ENCODE measurements at regions not wholly inside any gene's neighbourhood (a gene's known extent, or its start where the extent isn't known, plus 50 kb on each side); places are given as distances from the start of the nearest gene placed in this dataset.

DNA sequence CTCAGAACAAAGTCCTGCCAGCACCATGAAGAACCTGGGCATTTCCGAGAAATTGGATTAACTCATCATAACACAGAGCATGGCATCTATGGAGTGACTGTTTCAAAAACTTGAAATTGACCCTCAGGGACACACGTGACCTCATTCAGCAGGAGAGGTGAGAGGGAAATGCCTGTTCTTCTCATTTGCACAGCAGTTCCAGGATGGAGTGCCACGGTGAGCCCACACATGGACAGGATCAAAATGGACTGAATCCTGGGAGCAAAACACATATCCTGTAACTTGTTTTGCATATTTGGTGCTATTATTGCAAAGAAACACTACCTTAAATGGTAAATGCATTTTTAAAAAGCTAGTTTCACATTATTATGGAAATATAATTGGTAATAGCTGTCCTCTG lies 256.1 kb upstream of the IRX2 start (continued):
- no peak for TF ChIP-seq JUNB (IDR thresholded peaks at IDR 0.05)

DNA sequence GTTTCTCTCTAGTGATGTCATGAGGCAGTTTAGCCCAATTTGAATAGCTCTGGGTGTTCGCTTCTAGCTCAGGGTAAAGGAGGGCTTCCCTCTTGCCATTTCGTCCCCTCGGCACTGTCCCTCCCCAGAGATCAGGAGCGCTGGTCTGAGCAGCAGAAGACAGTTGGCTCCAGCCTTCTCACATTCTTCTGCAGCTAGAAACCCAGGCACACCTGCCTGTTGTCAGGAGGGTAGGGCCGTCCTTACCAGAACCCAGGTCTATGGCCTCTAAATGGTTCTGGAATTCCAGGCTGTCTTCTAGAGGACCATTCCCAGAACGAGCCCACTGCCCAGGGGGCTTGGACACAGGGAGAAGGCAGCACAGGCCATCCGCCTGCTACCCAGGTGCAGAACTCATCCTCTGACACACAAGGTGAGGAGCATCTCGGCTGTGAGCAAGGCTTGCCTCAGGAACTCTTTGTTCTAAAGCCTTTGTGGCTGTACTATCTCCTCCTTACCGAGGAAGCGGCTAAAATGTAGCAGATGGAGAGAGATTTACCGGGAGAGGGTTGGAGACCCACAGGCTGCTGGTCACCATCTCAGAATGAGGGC lies 255.6 kb upstream of the IRX2 start:
- Histone ChIP-seq H3K36me3 (ENCODE audit: control insufficient read depth in 2 of 2, insufficient read depth in 2 of 2, low read length in 1 of 2) (no peaks in the 10 kb centered on the region), H3K9me3 (replicated peaks; ENCODE audit: control insufficient read depth, insufficient read depth, low read length) (no peaks in the 10 kb centered on the region; the same call in 2 of the 3 replicates), H3K9ac (ENCODE audit: control insufficient read depth, insufficient read depth, low read length) (no peak overlapping the region), H3K27me3 (replicated peaks in 1 of 2; ENCODE audit: control insufficient read depth in 2 of 2, insufficient read depth in 2 of 2, low read length in 1 of 2) (no peaks in the 10 kb centered on the region), H3K27ac (ENCODE audit: control insufficient read depth, insufficient read depth) (no peak overlapping the region), H2AFZ (ENCODE audit: control insufficient read depth, low read depth, low read length) (no peak overlapping the region), H3K79me2 (ENCODE audit: control insufficient read depth, insufficient read depth, low read length) (no peaks in the 10 kb centered on the region), H3K4me3 (no peak overlapping the region), H3K4me1 (ENCODE audit: control insufficient read depth, insufficient read depth, low read length) (no peaks in the 10 kb centered on the region), H4K20me1 (ENCODE audit: control insufficient read depth, insufficient read depth) (no peaks in the 10 kb centered on the region), H3K4me2 (ENCODE audit: control insufficient read depth, insufficient read depth) (no peak overlapping the region)
- 12% methylated on average over 11 of the region's 11 CpGs for WGBS (ENCODE audit: insufficient coverage, insufficient replicate concordance, low lambda C conversion rate, missing lambda C conversion rate)
- ChIA-PET CTCF (no interaction called here), RAD21 (ENCODE audit: unreplicated experiment) (no interaction called here), SMC1A (ENCODE audit: uncharacterized antibody, unreplicated experiment) (no interaction called here), POLR2A (no interaction called here)
- FAIRE-seq (no peak), ATAC-seq (no peak), DNase-seq (ENCODE audit: low read depth, low spot score) (no peak)
- no TSS peak for BruUV-seq (replicated peaks)
- TF ChIP-seq MXI1 (IDR thresholded peaks at IDR 0.05; ENCODE audit: low read depth, low read length) = no peak
- in situ Hi-C loops (cut with MboI) = no loop called here
- intact Hi-C loops (cut with micrococcal nuclease; ENCODE audit: unreplicated experiment) = no loop called here

DNA sequence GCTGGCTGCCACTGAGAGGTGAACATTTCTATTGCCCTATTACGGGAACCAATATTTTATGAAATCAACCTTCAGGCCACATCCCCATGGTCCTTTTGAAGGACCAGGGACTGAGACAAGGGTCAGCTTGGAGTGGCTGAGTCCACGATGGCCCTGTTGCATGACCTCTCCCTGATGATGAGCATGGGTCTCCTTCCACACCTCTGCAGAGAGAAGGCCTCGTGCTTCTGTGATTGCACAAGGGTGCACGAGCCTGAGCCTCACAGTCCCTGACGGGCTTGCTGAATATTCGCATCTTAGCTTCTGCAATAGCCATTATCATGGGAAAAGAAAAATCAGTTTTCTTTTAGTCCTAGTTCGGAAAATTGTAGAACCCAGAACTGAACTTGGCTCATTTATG lies 255.0 kb upstream of the IRX2 start:
- no peaks in the 10 kb centered on the region for H3K4me1 ChIP-seq (ENCODE audit: control insufficient read depth, insufficient read depth, low read length)
- ChIA-PET POLR2A (no interaction called here), RAD21 (ENCODE audit: unreplicated experiment) (no interaction called here), CTCF (no interaction called here), SMC1A (ENCODE audit: uncharacterized antibody, unreplicated experiment) (no interaction called here)
- in situ Hi-C loops (cut with MboI) = no loop called here
- H2AFZ ChIP-seq (ENCODE audit: control insufficient read depth, low read depth, low read length) = no peak overlapping the region
- no peak overlapping the region for H3K27ac ChIP-seq (ENCODE audit: control insufficient read depth, insufficient read depth)
- no peak overlapping the region for H3K4me2 ChIP-seq (ENCODE audit: control insufficient read depth, insufficient read depth)
- H4K20me1 ChIP-seq (ENCODE audit: control insufficient read depth, insufficient read depth) = no peaks in the 10 kb centered on the region
- no peaks in the 10 kb centered on the region for H3K27me3 ChIP-seq (replicated peaks in 1 of 2; ENCODE audit: control insufficient read depth in 2 of 2, insufficient read depth in 2 of 2, low read length in 1 of 2)
- BruUV-seq (replicated peaks) = no TSS peak
- H3K9ac ChIP-seq (ENCODE audit: control insufficient read depth, insufficient read depth, low read length) = no peak overlapping the region
- H3K36me3 ChIP-seq (ENCODE audit: control insufficient read depth in 2 of 2, insufficient read depth in 2 of 2, low read length in 1 of 2) = no peaks in the 10 kb centered on the region
- H3K9me3 ChIP-seq (replicated peaks; ENCODE audit: control insufficient read depth, insufficient read depth, low read length) = no peaks in the 10 kb centered on the region; the same call in 2 of the 3 replicates
- no peak for ATAC-seq
- TF ChIP-seq PAX5 (IDR thresholded peaks at IDR 0.05; ENCODE audit: borderline replicate concordance, low read depth, low read length) (no peak), NFXL1 (IDR thresholded peaks at IDR 0.05; ENCODE audit: borderline replicate concordance) (no peak), MTA2 (IDR thresholded peaks at IDR 0.05; ENCODE audit: low read depth) (no peak)
- TF ChIP-seq, protein P1, sequence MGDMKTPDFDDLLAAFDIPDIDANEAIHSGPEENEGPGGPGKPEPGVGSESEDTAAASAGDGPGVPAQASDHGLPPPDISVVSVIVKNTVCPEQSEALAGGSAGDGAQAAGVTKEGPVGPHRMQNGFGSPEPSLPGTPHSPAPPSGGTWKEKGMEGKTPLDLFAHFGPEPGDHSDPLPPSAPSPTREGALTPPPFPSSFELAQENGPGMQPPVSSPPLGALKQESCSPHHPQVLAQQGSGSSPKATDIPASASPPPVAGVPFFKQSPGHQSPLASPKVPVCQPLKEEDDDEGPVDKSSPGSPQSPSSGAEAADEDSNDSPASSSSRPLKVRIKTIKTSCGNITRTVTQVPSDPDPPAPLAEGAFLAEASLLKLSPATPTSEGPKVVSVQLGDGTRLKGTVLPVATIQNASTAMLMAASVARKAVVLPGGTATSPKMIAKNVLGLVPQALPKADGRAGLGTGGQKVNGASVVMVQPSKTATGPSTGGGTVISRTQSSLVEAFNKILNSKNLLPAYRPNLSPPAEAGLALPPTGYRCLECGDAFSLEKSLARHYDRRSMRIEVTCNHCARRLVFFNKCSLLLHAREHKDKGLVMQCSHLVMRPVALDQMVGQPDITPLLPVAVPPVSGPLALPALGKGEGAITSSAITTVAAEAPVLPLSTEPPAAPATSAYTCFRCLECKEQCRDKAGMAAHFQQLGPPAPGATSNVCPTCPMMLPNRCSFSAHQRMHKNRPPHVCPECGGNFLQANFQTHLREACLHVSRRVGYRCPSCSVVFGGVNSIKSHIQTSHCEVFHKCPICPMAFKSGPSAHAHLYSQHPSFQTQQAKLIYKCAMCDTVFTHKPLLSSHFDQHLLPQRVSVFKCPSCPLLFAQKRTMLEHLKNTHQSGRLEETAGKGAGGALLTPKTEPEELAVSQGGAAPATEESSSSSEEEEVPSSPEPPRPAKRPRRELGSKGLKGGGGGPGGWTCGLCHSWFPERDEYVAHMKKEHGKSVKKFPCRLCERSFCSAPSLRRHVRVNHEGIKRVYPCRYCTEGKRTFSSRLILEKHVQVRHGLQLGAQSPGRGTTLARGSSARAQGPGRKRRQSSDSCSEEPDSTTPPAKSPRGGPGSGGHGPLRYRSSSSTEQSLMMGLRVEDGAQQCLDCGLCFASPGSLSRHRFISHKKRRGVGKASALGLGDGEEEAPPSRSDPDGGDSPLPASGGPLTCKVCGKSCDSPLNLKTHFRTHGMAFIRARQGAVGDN (IDR thresholded peaks at IDR 0.05) = no peak
- no peak for FAIRE-seq
- intact Hi-C loops (cut with micrococcal nuclease; ENCODE audit: unreplicated experiment) = no loop called here
- DNase-seq (ENCODE audit: low read depth, low spot score) = no peak
- H3K4me3 ChIP-seq = no peak overlapping the region
- H3K79me2 ChIP-seq (ENCODE audit: control insufficient read depth, insufficient read depth, low read length) = no peaks in the 10 kb centered on the region
- 8% methylated on average over 7 of the region's 7 CpGs for WGBS (ENCODE audit: insufficient coverage, insufficient replicate concordance, low lambda C conversion rate, missing lambda C conversion rate)
